SHP77 treated with DMSO at 0.1 percent for 48 hours (cell line): ENCODE measurements at regions not wholly inside any gene's neighbourhood (a gene's known extent, or its start where the extent isn't known, plus 50 kb on each side); places are given as distances from the start of the nearest gene placed in this dataset.

ENCODE experiments used
- DNase-seq: peaks from one replicate; lab custom pipeline; 2025; lab: John Stamatoyannopoulos, UW

GRCh38 chr2:240226672-240227537 lies 86.4 kb upstream of the OTOS start:
- DNase-seq, result no peak

- no peak for DNase-seq
Measured at GRCh38 chr2:240227538-240228428, 87.3 kb upstream of the OTOS start.

- DNase-seq, result no peak
Measured at GRCh38 chr2:240229005-240229404, 88.5 kb upstream of the OTOS start.

GRCh38 chr2:240229603-240230235 lies 89.3 kb upstream of the OTOS start:
- DNase-seq, result no peak

GRCh38 chr2:240230291-240230931 lies 90.0 kb upstream of the OTOS start:
- DNase-seq, result no peak

- no peak for DNase-seq
Measured at GRCh38 chr2:240231838-240232244, 91.4 kb upstream of the OTOS start.

GRCh38 chr2:240232264-240232915 lies 91.9 kb upstream of the OTOS start:
- no peak for DNase-seq

- DNase-seq, result no peak
Measured at GRCh38 chr2:240232961-240233884, 92.8 kb upstream of the OTOS start.

GRCh38 chr2:240233885-240234502 lies 93.5 kb upstream of the OTOS start:
- DNase-seq, result no peak

- no peak for DNase-seq
Measured at GRCh38 chr2:240234503-240234951, 94.1 kb upstream of the OTOS start.

- DNase-seq, result no peak
Measured at GRCh38 chr2:240235149-240235803, 94.8 kb upstream of the OTOS start.

GRCh38 chr2:240235811-240236210 lies 95.4 kb upstream of the OTOS start:
- no peak for DNase-seq

GRCh38 chr2:240236217-240237111 lies 96.0 kb upstream of the OTOS start:
- peak; percentile 74 for DNase-seq

- no peak for DNase-seq
Measured at GRCh38 chr2:240237609-240238174, 97.2 kb upstream of the OTOS start.

GRCh38 chr2:240238201-240238600 lies 97.7 kb upstream of the OTOS start:
- DNase-seq, result no peak

GRCh38 chr2:240238786-240239185 lies 98.3 kb upstream of the OTOS start:
- no peak for DNase-seq

- no peak for DNase-seq
Measured at GRCh38 chr2:240239325-240239724, 98.9 kb upstream of the OTOS start.
